Ascending aorta (tissue), 2 donors: ENCODE measurements at regions not wholly inside any gene's neighbourhood (a gene's known extent, or its start where the extent isn't known, plus 50 kb on each side); places are given as distances from the start of the nearest gene placed in this dataset.

Experiments used
- DNase-seq, 2 donors: peaks; one replicate each; pipeline ENCODE4 v3.0.0-alpha.2; 2019; ENCODE audit warnings: low spot score in 2 of 2
- H3K27ac ChIP-seq, 2 donors: fragments of 200-600 bp; sonication (generic); one replicate each; pipeline ENCODE4 v1.5.1; 2016 to 2017; ENCODE audit warnings: mild to moderate bottlenecking in 1 of 2
- H3K27me3 ChIP-seq: fragments of 200-600 bp; sonication (generic); one replicate; pipeline ENCODE4 v1.5.1; 2017
- H3K36me3 ChIP-seq, 2 donors: fragments of 200-600 bp; sonication (generic); one replicate each; pipeline ENCODE4 v1.5.1; 2016
- H3K4me1 ChIP-seq, 2 donors: fragments of 200-600 bp; sonication (generic); one replicate each; pipeline ENCODE4 v1.5.1; 2016 to 2017; ENCODE audit warnings: mild to moderate bottlenecking in 1 of 2
- H3K4me3 ChIP-seq, 2 donors: fragments of 200-600 bp; sonication (generic); one replicate each; pipeline ENCODE4 v1.5.1; 2016 to 2017; ENCODE audit warnings: mild to moderate bottlenecking in 1 of 2
- H3K9me3 ChIP-seq, 2 donors: fragments of 200-600 bp; sonication (generic); one replicate each; pipeline ENCODE4 v1.5.1; 2016
- CTCF ChIP-seq, 3 experiments: fragments of 200-600 bp in 2 of 3; fragments of 450-650 bp in 1 of 3; sonication (generic) in 2 of 3; IDR thresholded peaks; one replicate each; pipeline ENCODE4 v1.5.1; 2016 to 2019; ENCODE audit warnings: antibody characterized with exemption in 3 of 3, mild to moderate bottlenecking in 1 of 3, moderate library complexity in 1 of 3
- intact Hi-C: fragments of 100-400 bp; cut with DNase I; formaldehyde crosslinking; loops from one replicate; pipeline ENCODE4 v1.15.1; 2023

- Histone ChIP-seq H3K36me3 (no peaks in the 10 kb centered on the region), H3K9me3 (no peaks in the 10 kb centered on the region), H3K4me3 (no peak overlapping the region), H3K4me1 (no peaks in the 10 kb centered on the region), H3K27ac (no peak overlapping the region), H3K27me3 (no peaks in the 10 kb centered on the region)
- no peak for DNase-seq
- TF ChIP-seq CTCF (IDR thresholded peaks at IDR 0.05): no peak
- intact Hi-C loops: no loop called here
These were observed 177.6 kb upstream of the HMCN1 start for GRCh38 chr1:185556561-185556960.

DNA sequence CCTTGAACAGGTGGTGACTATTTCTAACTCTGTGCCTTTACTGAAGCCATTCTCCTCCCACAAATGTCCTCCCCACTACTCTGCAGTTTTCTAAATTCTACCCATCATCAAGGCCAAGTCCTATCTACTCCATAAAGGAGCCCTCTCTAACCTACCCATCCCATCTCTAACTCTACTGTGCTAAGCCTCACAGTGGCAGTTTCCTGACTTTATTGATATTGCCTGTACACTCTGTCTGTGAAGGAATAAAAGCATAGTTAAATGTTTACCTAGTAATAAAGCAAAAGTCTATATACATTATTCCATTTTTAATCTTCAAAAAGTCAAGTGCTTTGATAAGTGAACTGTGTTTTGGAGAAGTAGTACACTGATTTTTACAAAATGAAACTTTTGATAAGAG, 178.4 kb upstream of the HMCN1 start:
- Histone ChIP-seq H3K4me1 (no peaks in the 10 kb centered on the region), H3K4me3 (no peak overlapping the region), H3K36me3 (no peaks in the 10 kb centered on the region), H3K9me3 (no peaks in the 10 kb centered on the region), H3K27me3 (no peaks in the 10 kb centered on the region), H3K27ac (no peak overlapping the region)
- no peak for DNase-seq
- intact Hi-C loops: no loop called here
- no peak for TF ChIP-seq CTCF (IDR thresholded peaks at IDR 0.05)

DNA sequence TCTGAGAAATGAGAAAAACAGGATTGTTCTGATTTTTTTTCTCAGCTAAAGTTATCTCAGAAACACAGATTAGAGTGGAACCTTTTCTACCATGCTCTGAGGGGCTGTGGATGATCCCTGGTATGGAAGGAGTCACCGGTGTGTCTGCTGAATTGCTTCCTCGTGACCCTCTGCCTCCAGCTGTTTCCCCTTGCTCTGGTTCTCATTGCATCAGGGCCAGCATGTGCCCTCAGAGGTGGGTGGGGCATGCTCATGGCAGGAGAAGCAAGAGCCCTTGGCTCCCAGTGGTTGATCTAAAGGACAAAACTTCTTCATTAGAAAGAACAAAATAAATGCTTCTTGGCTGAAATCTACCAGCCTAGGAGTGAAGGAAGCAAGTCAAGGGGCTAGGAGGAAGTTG, 183.2 kb upstream of the HMCN1 start:
- no peak overlapping the region for H3K4me3 ChIP-seq
- no peaks in the 10 kb centered on the region for H3K9me3 ChIP-seq
- no peak for TF ChIP-seq CTCF (IDR thresholded peaks at IDR 0.05)
- intact Hi-C loops: no loop called here
- H3K4me1 ChIP-seq: no peaks in the 10 kb centered on the region
- peak in 1 of 2 donors; percentile 19 for DNase-seq
- H3K36me3 ChIP-seq: no peaks in the 10 kb centered on the region
- H3K27me3 ChIP-seq: no peaks in the 10 kb centered on the region
- H3K27ac ChIP-seq: no peak overlapping the region

DNA sequence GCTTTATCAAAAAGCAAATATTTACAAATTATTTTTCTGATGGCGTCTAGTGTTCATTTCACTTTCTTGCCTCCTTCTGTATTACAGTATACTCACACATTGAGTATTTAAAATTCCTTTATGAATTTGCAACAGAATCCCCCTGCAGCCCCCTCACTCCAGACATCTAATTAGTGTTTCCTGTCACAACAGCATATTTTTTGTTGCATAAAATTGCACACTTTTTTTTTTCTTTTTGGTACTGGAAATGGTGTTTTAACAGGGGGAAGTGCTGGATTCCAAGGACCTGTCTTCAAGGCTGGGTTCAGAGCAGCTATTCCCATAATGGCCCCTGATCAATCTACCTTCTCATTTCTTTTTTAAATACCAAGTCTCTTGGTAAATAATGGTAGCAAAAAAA, 184.3 kb upstream of the HMCN1 start:
- DNase-seq: no peak
- no peaks in the 10 kb centered on the region for H3K36me3 ChIP-seq
- H3K4me1 ChIP-seq: no peaks in the 10 kb centered on the region
- no peaks in the 10 kb centered on the region for H3K27me3 ChIP-seq
- no peak for TF ChIP-seq CTCF (IDR thresholded peaks at IDR 0.05)
- no peak overlapping the region for H3K4me3 ChIP-seq
- H3K9me3 ChIP-seq: no peaks in the 10 kb centered on the region
- intact Hi-C loops: no loop called here
- no peak overlapping the region for H3K27ac ChIP-seq

GRCh38 chr1:185546029-185546428, 188.2 kb upstream of the HMCN1 start:
- H3K9me3 ChIP-seq: no peaks in the 10 kb centered on the region
- H3K4me3 ChIP-seq: no peak overlapping the region
- H3K36me3 ChIP-seq: no peaks in the 10 kb centered on the region
- no peak overlapping the region for H3K27ac ChIP-seq
- TF ChIP-seq CTCF (IDR thresholded peaks at IDR 0.05): no peak
- no peaks in the 10 kb centered on the region for H3K27me3 ChIP-seq
- no peaks in the 10 kb centered on the region for H3K4me1 ChIP-seq
- intact Hi-C loops: no loop called here
- DNase-seq: no peak

DNA sequence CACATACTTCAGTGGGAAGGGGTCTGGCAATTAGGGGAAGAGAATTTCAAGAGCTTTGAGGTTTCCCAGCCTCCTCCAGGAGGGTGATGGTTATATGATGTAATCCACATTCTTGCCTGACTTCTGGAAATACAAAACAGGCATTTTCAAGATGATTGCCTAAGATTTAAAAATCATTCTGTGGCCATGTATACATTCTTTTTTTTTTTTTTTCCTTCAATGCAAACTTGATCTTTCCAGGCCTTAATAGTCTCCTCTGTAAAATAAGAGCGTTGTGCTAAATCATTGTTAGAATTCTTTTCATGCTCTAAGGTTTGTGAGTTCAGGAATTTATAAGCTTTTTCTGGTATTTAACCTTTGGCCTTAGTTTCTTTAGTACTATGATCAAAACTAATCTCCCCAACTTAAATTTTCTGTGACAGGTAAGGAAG, 192.3 kb upstream of the HMCN1 start:
- TF ChIP-seq CTCF (IDR thresholded peaks at IDR 0.05): no peak
- no peaks in the 10 kb centered on the region for H3K27me3 ChIP-seq
- H3K4me1 ChIP-seq: no peaks in the 10 kb centered on the region
- no peaks in the 10 kb centered on the region for H3K9me3 ChIP-seq
- H3K4me3 ChIP-seq: no peak overlapping the region
- H3K27ac ChIP-seq: no peak overlapping the region
- no peaks in the 10 kb centered on the region for H3K36me3 ChIP-seq
- no peak for DNase-seq
- intact Hi-C loops: no loop called here
